ENCODE measurements at regions not wholly inside any gene's neighbourhood (a gene's known extent, or its start where the extent isn't known, plus 50 kb on each side); places are given as distances from the start of the nearest gene placed in this dataset.

DNA sequence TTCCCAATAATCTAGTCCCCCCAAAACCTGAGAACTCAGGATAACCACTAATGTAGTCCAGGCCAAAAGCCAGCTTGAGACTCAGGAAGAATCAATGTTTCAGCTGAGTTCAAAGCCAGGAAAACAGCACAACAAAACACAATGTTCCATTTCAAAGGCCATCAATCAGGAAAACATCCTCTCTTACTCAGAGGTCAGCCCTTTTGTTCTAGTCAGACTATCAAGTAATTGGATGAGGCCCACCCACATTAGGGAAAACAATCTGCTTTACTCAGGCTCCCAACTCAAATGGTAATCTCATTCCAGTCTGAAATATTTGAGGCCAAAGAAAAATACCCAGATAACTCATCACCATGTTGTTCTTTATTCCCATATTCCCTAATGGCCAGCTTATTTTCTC is 152.2 kb downstream of the SDHAF3 start:
- TF ChIP-seq, protein P1, sequence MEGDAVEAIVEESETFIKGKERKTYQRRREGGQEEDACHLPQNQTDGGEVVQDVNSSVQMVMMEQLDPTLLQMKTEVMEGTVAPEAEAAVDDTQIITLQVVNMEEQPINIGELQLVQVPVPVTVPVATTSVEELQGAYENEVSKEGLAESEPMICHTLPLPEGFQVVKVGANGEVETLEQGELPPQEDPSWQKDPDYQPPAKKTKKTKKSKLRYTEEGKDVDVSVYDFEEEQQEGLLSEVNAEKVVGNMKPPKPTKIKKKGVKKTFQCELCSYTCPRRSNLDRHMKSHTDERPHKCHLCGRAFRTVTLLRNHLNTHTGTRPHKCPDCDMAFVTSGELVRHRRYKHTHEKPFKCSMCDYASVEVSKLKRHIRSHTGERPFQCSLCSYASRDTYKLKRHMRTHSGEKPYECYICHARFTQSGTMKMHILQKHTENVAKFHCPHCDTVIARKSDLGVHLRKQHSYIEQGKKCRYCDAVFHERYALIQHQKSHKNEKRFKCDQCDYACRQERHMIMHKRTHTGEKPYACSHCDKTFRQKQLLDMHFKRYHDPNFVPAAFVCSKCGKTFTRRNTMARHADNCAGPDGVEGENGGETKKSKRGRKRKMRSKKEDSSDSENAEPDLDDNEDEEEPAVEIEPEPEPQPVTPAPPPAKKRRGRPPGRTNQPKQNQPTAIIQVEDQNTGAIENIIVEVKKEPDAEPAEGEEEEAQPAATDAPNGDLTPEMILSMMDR (IDR thresholded peaks at IDR 0.05): no peak
- no peak for TF ChIP-seq POLR2A (IDR thresholded peaks at IDR 0.05)
